ENCODE measurements at regions not wholly inside any gene's neighbourhood (a gene's known extent, or its start where the extent isn't known, plus 50 kb on each side); places are given as distances from the start of the nearest gene placed in this dataset.

GRCh38 chr6:137432054-137432611 lies 62.1 kb downstream of the OLIG3 start:
- ATAC-seq: no peak
- Mint-ChIP-seq H3K4me1 (no peaks in the 10 kb centered on the region), H3K27ac (no peak overlapping the region), H3K27me3 (ENCODE audit: low read depth) (no peaks in the 10 kb centered on the region; the same call in 1 of the 2 replicates), H3K9me3 (no peaks in the 10 kb centered on the region), H3K4me3 (no peak overlapping the region), H3K36me3 (no peaks in the 10 kb centered on the region)
- POLR2A ChIA-PET: no interaction called here
- TF ChIP-seq USF2 (CRISPR knock-in tag; IDR thresholded peaks at IDR 0.05): no peak
- no peak for DNase-seq (ENCODE audit: low spot score)
- CTCF ChIA-PET: no interaction called here

GRCh38 chr6:137430954-137431353 lies 63.2 kb downstream of the OLIG3 start:
- no peak for ATAC-seq
- TF ChIP-seq ZNF281 (CRISPR knock-in tag; IDR thresholded peaks at IDR 0.05) (no peak), ZNF121 (CRISPR knock-in tag; IDR thresholded peaks at IDR 0.05) (no peak), ZBTB43 (CRISPR knock-in tag; IDR thresholded peaks at IDR 0.05) (no peak), PRDM15 (CRISPR knock-in tag; IDR thresholded peaks at IDR 0.05) (no peak), E2F5 (CRISPR knock-in tag; IDR thresholded peaks at IDR 0.05) (no peak), USF1 (CRISPR knock-in tag; IDR thresholded peaks at IDR 0.05) (no peak), ZSCAN18 (CRISPR knock-in tag; IDR thresholded peaks at IDR 0.05) (no peak), ZBTB21 (CRISPR knock-in tag; IDR thresholded peaks at IDR 0.05; ENCODE audit: borderline replicate concordance) (no peak), ZNF219 (CRISPR knock-in tag; IDR thresholded peaks at IDR 0.05; ENCODE audit: borderline replicate concordance) (no peak), TP53 (CRISPR knock-in tag; IDR thresholded peaks at IDR 0.05) (no peak), NFE2L1 (CRISPR knock-in tag; IDR thresholded peaks at IDR 0.05) (no peak), GRHL2 (CRISPR knock-in tag; IDR thresholded peaks at IDR 0.05; ENCODE audit: insufficient replicate concordance, severe bottlenecking) (no peak)
- Mint-ChIP-seq H3K9me3 (no peaks in the 10 kb centered on the region), H3K27ac (no peak overlapping the region), H3K4me1 (peaks cover under 1% of the 10 kb centered on the region; the same call in 1 of the 2 replicates), H3K4me3 (no peak overlapping the region), H3K36me3 (no peaks in the 10 kb centered on the region), H3K27me3 (ENCODE audit: low read depth) (no peaks in the 10 kb centered on the region; the same call in 1 of the 2 replicates)
- ChIA-PET POLR2A (no interaction called here), CTCF (no interaction called here)
- no peak for DNase-seq (ENCODE audit: low spot score)
